ACHN (cell line): ENCODE measurements at regions not wholly inside any gene's neighbourhood (a gene's known extent, or its start where the extent isn't known, plus 50 kb on each side); places are given as distances from the start of the nearest gene placed in this dataset.
A peak's percentile ranks its signal among the peaks of the same experiment; 100 is the strongest.
"Not testable (repeated sequence)": the region's sequence is repeated elsewhere in the genome, so short reads cannot be mapped to it uniquely, and the experiment has no call there.

Experiments
- DNase-seq: peaks from one replicate; pipeline ENCODE4 v3.0.0-alpha.2; 2015
- in situ Hi-C: cut with HindIII; loops from 2 replicates; pipeline ENCODE4 v1.10.0; 2017; ENCODE audit warnings: low sequenced_read_pairs, low pct_ligation_motif_present, low pct_unique_long_range_greater_than_20kb

- in situ Hi-C loops = no loop called here
- DNase-seq = no peak
These were observed 158.7 kb upstream of the SPRED1 start for GRCh38 chr15:38093931-38094330.

- DNase-seq = no peak
- in situ Hi-C loops = no loop called here
These were observed 149.7 kb upstream of the SPRED1 start for GRCh38 chr15:38102972-38103371.

- in situ Hi-C loops = no loop called here
- DNase-seq = no peak
These were observed 149.1 kb upstream of the SPRED1 start for GRCh38 chr15:38103564-38103963.

GRCh38 chr15:38111070-38111469 lies 141.6 kb upstream of the SPRED1 start:
- in situ Hi-C loops = no loop called here
- DNase-seq = no peak

GRCh38 chr15:38112406-38112805 lies 140.2 kb upstream of the SPRED1 start:
- no peak for DNase-seq
- in situ Hi-C loops = no loop called here

- no peak for DNase-seq
- in situ Hi-C loops = no loop called here
These were observed 137.5 kb upstream of the SPRED1 start for GRCh38 chr15:38115121-38115520.

GRCh38 chr15:38117781-38118180 lies 134.9 kb upstream of the SPRED1 start:
- in situ Hi-C loops = no loop called here
- DNase-seq = no peak

- DNase-seq = peak; percentile 15
These were observed 132.8 kb upstream of the SPRED1 start for GRCh38 chr15:38119865-38120264.

GRCh38 chr15:38127306-38127771 lies 125.3 kb upstream of the SPRED1 start:
- in situ Hi-C loops = no loop called here
- no peak for DNase-seq

More at GRCh38 chr15:38119865-38120264, 132.8 kb upstream of the SPRED1 start:
- in situ Hi-C loops = not testable (repeated sequence)

- in situ Hi-C loops = no loop called here
- DNase-seq = peak; percentile 15
These were observed 124.3 kb upstream of the SPRED1 start for GRCh38 chr15:38128341-38128781.

GRCh38 chr15:38128921-38129320 lies 123.7 kb upstream of the SPRED1 start:
- in situ Hi-C loops = no loop called here
- DNase-seq = no peak

- in situ Hi-C loops = no loop called here
- DNase-seq = peak; percentile 84
These were observed 123.0 kb upstream of the SPRED1 start for GRCh38 chr15:38129531-38130204.

- no peak for DNase-seq
- in situ Hi-C loops = no loop called here
These were observed 122.5 kb upstream of the SPRED1 start for GRCh38 chr15:38130205-38130567.

- DNase-seq = peak; percentile 80
- in situ Hi-C loops = no loop called here
These were observed 121.7 kb upstream of the SPRED1 start for GRCh38 chr15:38130740-38131498.

GRCh38 chr15:38134252-38134651 lies 118.4 kb upstream of the SPRED1 start:
- in situ Hi-C loops = no loop called here

GRCh38 chr15:38142195-38142594 lies 110.4 kb upstream of the SPRED1 start:
- DNase-seq, in situ Hi-C loops: not testable (repeated sequence)

More at GRCh38 chr15:38134252-38134651, 118.4 kb upstream of the SPRED1 start:
- DNase-seq = no peak

GRCh38 chr15:38144921-38145320 lies 107.7 kb upstream of the SPRED1 start:
- in situ Hi-C loops = no loop called here

GRCh38 chr15:38145651-38146111 lies 107.0 kb upstream of the SPRED1 start:
- DNase-seq = no peak
- in situ Hi-C loops = no loop called here

More at GRCh38 chr15:38144921-38145320, 107.7 kb upstream of the SPRED1 start:
- DNase-seq = no peak

GRCh38 chr15:38147246-38147645 lies 105.4 kb upstream of the SPRED1 start:
- in situ Hi-C loops = no loop called here
- DNase-seq = no peak

- in situ Hi-C loops = no loop called here
- DNase-seq = no peak
These were observed 104.2 kb upstream of the SPRED1 start for GRCh38 chr15:38148471-38148870.
